ENCODE measurements at regions not wholly inside any gene's neighbourhood (a gene's known extent, or its start where the extent isn't known, plus 50 kb on each side); places are given as distances from the start of the nearest gene placed in this dataset.
"Not testable (repeated sequence)": the region's sequence is repeated elsewhere in the genome, so short reads cannot be mapped to it uniquely, and the experiment has no call there.

- H3K36me3 ChIP-seq (ENCODE audit: control insufficient read depth, insufficient read depth, low read length) = no peaks in the 10 kb centered on the region
- H3K4me1 ChIP-seq (ENCODE audit: control insufficient read depth, extremely low read depth, insufficient read depth, low read length) = no peaks in the 10 kb centered on the region
- TF ChIP-seq EZH2 (IDR thresholded peaks at IDR 0.05; ENCODE audit: low read length, missing control alignments) (no peak), CTCF (conservative IDR thresholded peaks at IDR 0.05 in 1 of 2, IDR thresholded peaks at IDR 0.05 in 1 of 2; ENCODE audit: low read depth in 1 of 2, low read length in 2 of 2) (no peak)
- no peak for DNase-seq (ENCODE audit: low read depth in 2 of 2)
- no peak overlapping the region for H3K4me3 ChIP-seq (replicated peaks in 1 of 4; ENCODE audit: control extremely low read depth in 1 of 4, insufficient read depth in 1 of 4, low read depth in 3 of 4, low read length in 4 of 4)
- no peak overlapping the region for H3K4me2 ChIP-seq (ENCODE audit: extremely low read depth, insufficient read depth, low read length)
- H3K27me3 ChIP-seq (ENCODE audit: control insufficient read depth, insufficient read depth, low read length) = no peaks in the 10 kb centered on the region
- no peaks in the 10 kb centered on the region for H4K20me1 ChIP-seq (ENCODE audit: control insufficient read depth, extremely low read depth, insufficient read depth, low read length)
- H3K27ac ChIP-seq (ENCODE audit: insufficient read depth, low read length) = no peak overlapping the region
- no peak overlapping the region for H2AFZ ChIP-seq (ENCODE audit: low read length)
- no peaks in the 10 kb centered on the region for H3K79me2 ChIP-seq (ENCODE audit: control insufficient read depth, insufficient read depth, low read length)
- no peaks in the 10 kb centered on the region for H3K9me3 ChIP-seq (ENCODE audit: control insufficient read depth, insufficient read depth, low read depth, low read length)
- H3K9ac ChIP-seq (ENCODE audit: insufficient read depth, low read length) = no peak overlapping the region
These were observed 703.4 kb upstream of the ANKRD30A start for GRCh38 chr10:36421992-36422391.

GRCh38 chr10:36416513-36416912, 708.9 kb upstream of the ANKRD30A start:
- Histone ChIP-seq H4K20me1 (ENCODE audit: control insufficient read depth, extremely low read depth, insufficient read depth, low read length) (no peaks in the 10 kb centered on the region), H3K9ac (ENCODE audit: insufficient read depth, low read length) (no peak overlapping the region), H2AFZ (ENCODE audit: low read length) (no peak overlapping the region), H3K4me1 (ENCODE audit: control insufficient read depth, extremely low read depth, insufficient read depth, low read length) (no peaks in the 10 kb centered on the region), H3K9me3 (ENCODE audit: control insufficient read depth, insufficient read depth, low read depth, low read length) (no peaks in the 10 kb centered on the region), H3K36me3 (ENCODE audit: control insufficient read depth, insufficient read depth, low read length) (no peaks in the 10 kb centered on the region), H3K4me2 (ENCODE audit: extremely low read depth, insufficient read depth, low read length) (no peak overlapping the region), H3K27ac (ENCODE audit: insufficient read depth, low read length) (no peak overlapping the region), H3K4me3 (replicated peaks in 1 of 4; ENCODE audit: control extremely low read depth in 1 of 4, insufficient read depth in 1 of 4, low read depth in 3 of 4, low read length in 4 of 4) (no peak overlapping the region), H3K27me3 (ENCODE audit: control insufficient read depth, insufficient read depth, low read length) (no peaks in the 10 kb centered on the region), H3K79me2 (ENCODE audit: control insufficient read depth, insufficient read depth, low read length) (no peaks in the 10 kb centered on the region)
- DNase-seq (ENCODE audit: low read depth in 2 of 2) = no peak
- no peak for TF ChIP-seq CTCF (conservative IDR thresholded peaks at IDR 0.05 in 1 of 2, IDR thresholded peaks at IDR 0.05 in 1 of 2; ENCODE audit: low read depth in 1 of 2, low read length in 2 of 2)
- TF ChIP-seq EZH2 (IDR thresholded peaks at IDR 0.05; ENCODE audit: low read length, missing control alignments) = no peak

GRCh38 chr10:36412942-36413341, 712.5 kb upstream of the ANKRD30A start:
- Histone ChIP-seq H3K79me2 (ENCODE audit: control insufficient read depth, insufficient read depth, low read length) (no peaks in the 10 kb centered on the region), H3K9me3 (ENCODE audit: control insufficient read depth, insufficient read depth, low read depth, low read length) (no peaks in the 10 kb centered on the region), H3K36me3 (ENCODE audit: control insufficient read depth, insufficient read depth, low read length) (no peaks in the 10 kb centered on the region), H3K27ac (ENCODE audit: insufficient read depth, low read length) (no peak overlapping the region), H3K4me2 (ENCODE audit: extremely low read depth, insufficient read depth, low read length) (no peak overlapping the region), H2AFZ (ENCODE audit: low read length) (no peak overlapping the region), H3K4me1 (ENCODE audit: control insufficient read depth, extremely low read depth, insufficient read depth, low read length) (no peaks in the 10 kb centered on the region), H3K27me3 (ENCODE audit: control insufficient read depth, insufficient read depth, low read length) (no peaks in the 10 kb centered on the region), H3K9ac (ENCODE audit: insufficient read depth, low read length) (no peak overlapping the region), H4K20me1 (ENCODE audit: control insufficient read depth, extremely low read depth, insufficient read depth, low read length) (no peaks in the 10 kb centered on the region), H3K4me3 (replicated peaks in 1 of 4; ENCODE audit: control extremely low read depth in 1 of 4, insufficient read depth in 1 of 4, low read depth in 3 of 4, low read length in 4 of 4) (no peak overlapping the region)
- no peak for DNase-seq (ENCODE audit: low read depth in 2 of 2)
- TF ChIP-seq CTCF (conservative IDR thresholded peaks at IDR 0.05 in 1 of 2, IDR thresholded peaks at IDR 0.05 in 1 of 2; ENCODE audit: low read depth in 1 of 2, low read length in 2 of 2) (no peak), EZH2 (IDR thresholded peaks at IDR 0.05; ENCODE audit: low read length, missing control alignments) (no peak)

GRCh38 chr10:36400238-36400637, 725.2 kb upstream of the ANKRD30A start:
- DNase-seq (ENCODE audit: low read depth in 2 of 2); H3K9me3 ChIP-seq (ENCODE audit: control insufficient read depth, insufficient read depth, low read depth, low read length); H3K27ac ChIP-seq (ENCODE audit: insufficient read depth, low read length); H3K36me3 ChIP-seq (ENCODE audit: control insufficient read depth, insufficient read depth, low read length); H3K4me3 ChIP-seq (replicated peaks in 1 of 4; ENCODE audit: control extremely low read depth in 1 of 4, insufficient read depth in 1 of 4, low read depth in 3 of 4, low read length in 4 of 4); H3K4me1 ChIP-seq (ENCODE audit: control insufficient read depth, extremely low read depth, insufficient read depth, low read length); H3K79me2 ChIP-seq (ENCODE audit: control insufficient read depth, insufficient read depth, low read length); H4K20me1 ChIP-seq (ENCODE audit: control insufficient read depth, extremely low read depth, insufficient read depth, low read length); H3K9ac ChIP-seq (ENCODE audit: insufficient read depth, low read length); H3K4me2 ChIP-seq (ENCODE audit: extremely low read depth, insufficient read depth, low read length); H2AFZ ChIP-seq (ENCODE audit: low read length); H3K27me3 ChIP-seq (ENCODE audit: control insufficient read depth, insufficient read depth, low read length): not testable (repeated sequence)

Measured in fibroblast of lung (primary cell).